Inflammatory macrophage (primary cell): ENCODE measurements at regions not wholly inside any gene's neighbourhood (a gene's known extent, or its start where the extent isn't known, plus 50 kb on each side); places are given as distances from the start of the nearest gene placed in this dataset.
"Not testable (repeated sequence)": the region's sequence is repeated elsewhere in the genome, so short reads cannot be mapped to it uniquely, and the experiment has no call there.

Experiments
- DNase-seq, 2 donors: peaks; one replicate each; pipeline ENCODE4 v3.0.0-alpha.2; 2020 to 2022

GRCh38 chr16:64718486-64718885 is 403.4 kb downstream of the CDH11 start:
- DNase-seq: no peak

- no peak for DNase-seq
These were observed 404.0 kb downstream of the CDH11 start for GRCh38 chr16:64717871-64718270.

- no peak for DNase-seq
These were observed 406.2 kb downstream of the CDH11 start for GRCh38 chr16:64715624-64716023.

- DNase-seq: no peak
These were observed 409.8 kb downstream of the CDH11 start for GRCh38 chr16:64712026-64712425.

- DNase-seq: no peak
These were observed 410.3 kb downstream of the CDH11 start for GRCh38 chr16:64711596-64711995.

GRCh38 chr16:64711026-64711425 is 410.8 kb downstream of the CDH11 start:
- DNase-seq: no peak

GRCh38 chr16:64705443-64705842 is 416.4 kb downstream of the CDH11 start:
- DNase-seq: no peak

GRCh38 chr16:64704386-64704785 is 417.5 kb downstream of the CDH11 start:
- no peak for DNase-seq

- no peak for DNase-seq
These were observed 419.4 kb downstream of the CDH11 start for GRCh38 chr16:64702415-64702814.

GRCh38 chr16:64700628-64701027 is 421.2 kb downstream of the CDH11 start:
- no peak for DNase-seq

GRCh38 chr16:64696866-64697265 is 425.0 kb downstream of the CDH11 start:
- no peak for DNase-seq

- DNase-seq: no peak
These were observed 426.2 kb downstream of the CDH11 start for GRCh38 chr16:64695684-64696083.

GRCh38 chr16:64693946-64694345 is 427.9 kb downstream of the CDH11 start:
- no peak for DNase-seq

- no peak for DNase-seq
These were observed 434.1 kb downstream of the CDH11 start for GRCh38 chr16:64687786-64688185.

- DNase-seq: no peak
These were observed 434.7 kb downstream of the CDH11 start for GRCh38 chr16:64687123-64687522.

- DNase-seq: no peak
These were observed 441.7 kb downstream of the CDH11 start for GRCh38 chr16:64679976-64680690.

- DNase-seq: no peak
These were observed 452.3 kb downstream of the CDH11 start for GRCh38 chr16:64669573-64669972.

GRCh38 chr16:64667334-64667877 is 454.5 kb downstream of the CDH11 start:
- DNase-seq: no peak

GRCh38 chr16:64662312-64662711 is 459.6 kb downstream of the CDH11 start:
- DNase-seq: not testable (repeated sequence)

- DNase-seq: no peak
These were observed 462.0 kb downstream of the CDH11 start for GRCh38 chr16:64659866-64660265.

GRCh38 chr16:64657316-64658011 is 464.4 kb downstream of the CDH11 start:
- no peak for DNase-seq

GRCh38 chr16:64656471-64656870 is 465.4 kb downstream of the CDH11 start:
- DNase-seq: no peak

GRCh38 chr16:64654178-64654577 is 467.7 kb downstream of the CDH11 start:
- DNase-seq: no peak

GRCh38 chr16:64648282-64648681 is 473.6 kb downstream of the CDH11 start:
- no peak for DNase-seq
